Fibroblast of villous mesenchyme (primary cell): ENCODE measurements at regions not wholly inside any gene's neighbourhood (a gene's known extent, or its start where the extent isn't known, plus 50 kb on each side); places are given as distances from the start of the nearest gene placed in this dataset.

Source experiments
- DNase-seq: peaks from one replicate; pipeline ENCODE4 v3.0.0-alpha.2; 2010; ENCODE audit warnings: low read depth
- H3K4me3 ChIP-seq: 2 replicates; pipeline ENCODE4 v1.5.1; 2011; ENCODE audit warnings: low read depth, mild to moderate bottlenecking, low read length
- CTCF ChIP-seq: IDR thresholded peaks from 2 replicates; pipeline ENCODE4 v1.5.1; 2012; ENCODE audit warnings: low read depth, mild to moderate bottlenecking, low read length; ENCODE audit not compliant: insufficient read depth

DNA sequence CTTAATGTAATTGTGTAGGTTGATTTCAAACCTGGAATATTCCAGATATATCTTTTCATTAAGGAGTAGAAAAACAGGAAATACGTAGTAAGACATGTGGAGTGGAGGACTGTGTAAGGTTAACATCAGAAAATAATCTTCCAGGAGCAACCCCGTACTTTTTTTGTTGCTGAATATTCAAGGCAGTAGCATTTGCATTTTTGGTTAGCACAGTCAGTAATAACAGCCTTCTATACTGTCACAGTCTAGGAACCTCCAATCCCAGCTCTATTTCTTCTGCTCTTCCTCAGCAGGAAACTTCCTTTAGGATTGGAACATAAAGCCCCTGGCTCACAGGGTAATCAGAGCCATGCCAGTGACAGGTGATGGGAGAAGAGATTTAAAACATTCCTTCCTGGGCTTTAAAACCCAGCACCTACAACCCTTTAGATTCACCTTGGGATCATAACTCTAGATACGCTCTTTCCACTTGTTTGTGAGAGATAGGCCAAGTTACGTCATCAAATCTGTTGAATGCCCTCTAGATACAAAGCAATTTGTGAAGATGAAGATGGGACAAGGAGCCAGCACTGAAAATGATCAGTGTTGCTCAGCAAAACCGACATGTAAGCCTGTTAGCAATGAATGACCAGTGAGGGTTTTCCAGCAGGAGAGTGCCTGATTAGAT, 248.5 kb upstream of the NPY start:
- DNase-seq: no peak
- no peak for TF ChIP-seq CTCF
- no peak overlapping the region for H3K4me3 ChIP-seq

GRCh38 chr7:24036033-24036412, 248.0 kb upstream of the NPY start:
- peak; percentile 5 for DNase-seq
- TF ChIP-seq CTCF: no peak
- no peak overlapping the region for H3K4me3 ChIP-seq

DNA sequence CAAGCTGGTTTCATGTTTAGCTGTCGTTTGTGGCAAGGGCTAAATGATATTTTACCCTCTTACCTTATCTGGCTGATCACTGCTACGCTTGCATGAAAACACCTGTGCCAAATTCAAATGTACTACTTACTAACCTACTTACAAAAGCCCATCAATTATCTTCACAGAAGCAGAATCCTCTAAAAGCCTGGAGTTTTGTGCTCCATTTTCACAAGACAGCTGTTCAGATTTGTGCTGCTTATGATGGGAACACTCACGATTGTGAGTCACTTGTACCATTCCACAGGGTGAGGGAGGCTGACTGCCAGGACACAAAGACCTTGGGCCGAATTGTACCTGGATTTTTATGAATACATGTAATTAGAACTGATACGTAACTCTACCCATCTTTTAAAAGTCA, 245.0 kb upstream of the NPY start:
- H3K4me3 ChIP-seq: no peak overlapping the region
- TF ChIP-seq CTCF: no peak

GRCh38 chr7:24039991-24040624, 243.9 kb upstream of the NPY start:
- DNase-seq: peak; percentile 5
- no peak for TF ChIP-seq CTCF

More for the DNA sequence above, 245.0 kb upstream of the NPY start:
- DNase-seq: no peak

GRCh38 chr7:24042028-24042427, 242.0 kb upstream of the NPY start:
- DNase-seq: no peak
- no peak for TF ChIP-seq CTCF
- H3K4me3 ChIP-seq: no peak overlapping the region

More at GRCh38 chr7:24039991-24040624, 243.9 kb upstream of the NPY start:
- no peak overlapping the region for H3K4me3 ChIP-seq

DNA sequence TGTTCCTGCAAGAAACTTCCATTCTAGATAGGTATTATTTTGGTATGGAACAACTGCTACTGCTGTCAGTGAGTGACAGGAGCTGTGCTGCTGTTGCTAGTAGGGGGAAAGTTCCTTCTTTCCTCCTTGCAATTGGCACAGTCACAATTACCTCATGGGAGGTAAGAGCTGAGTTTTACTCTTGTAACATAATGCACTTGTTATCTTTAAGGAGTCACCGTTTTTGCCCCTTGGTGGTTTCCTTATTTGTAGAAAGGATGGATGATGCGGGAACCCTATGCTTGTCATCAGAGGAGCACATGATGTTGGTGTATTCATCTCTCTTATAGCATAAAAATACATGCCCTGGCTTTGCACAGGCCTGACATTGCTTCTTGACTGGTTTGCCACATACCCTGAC, 234.7 kb upstream of the NPY start:
- TF ChIP-seq CTCF: no peak
- H3K4me3 ChIP-seq: no peak overlapping the region
- no peak for DNase-seq
